Brain microvascular endothelial cell (primary cell): ENCODE measurements at regions not wholly inside any gene's neighbourhood (a gene's known extent, or its start where the extent isn't known, plus 50 kb on each side); places are given as distances from the start of the nearest gene placed in this dataset.

ENCODE experiments used
- DNase-seq: peaks from one replicate; pipeline ENCODE4 v3.0.0-alpha.2; 2020
- H3K27ac ChIP-seq: fragments of 250-450 bp; sonication (Bioruptor Pico); 2 replicates; pipeline ENCODE4 v1.5.1; 2020; ENCODE audit warnings: mild to moderate bottlenecking, moderate library complexity
- H3K27me3 ChIP-seq: fragments of 250-450 bp; sonication (Bioruptor Pico); replicated peaks from 2 replicates; pipeline ENCODE4 v1.5.1; 2020; ENCODE audit warnings: mild to moderate bottlenecking
- H3K36me3 ChIP-seq: fragments of 250-450 bp; sonication (Bioruptor Pico); replicated peaks from 2 replicates; pipeline ENCODE4 v1.5.1; 2020; ENCODE audit warnings: mild to moderate bottlenecking
- H3K4me3 ChIP-seq: 2 replicates; pipeline ENCODE4 v1.5.1; 2011; ENCODE audit warnings: low read depth, mild to moderate bottlenecking, control low read depth, low read length, moderate library complexity
- in situ Hi-C: cut with HindIII; loops from 2 replicates; pipeline ENCODE4 v1.10.0; 2017; ENCODE audit warnings: low sequenced_read_pairs, low pct_ligation_motif_present
- TF ChIP-seq, protein P1 (sequence below): IDR thresholded peaks from 2 replicates; pipeline ENCODE4 v1.5.1; 2011; ENCODE audit warnings: low read depth, mild to moderate bottlenecking, moderate library complexity, low read length, control low read depth, inconsistent platforms; ENCODE audit errors: missing control alignments

DNA sequence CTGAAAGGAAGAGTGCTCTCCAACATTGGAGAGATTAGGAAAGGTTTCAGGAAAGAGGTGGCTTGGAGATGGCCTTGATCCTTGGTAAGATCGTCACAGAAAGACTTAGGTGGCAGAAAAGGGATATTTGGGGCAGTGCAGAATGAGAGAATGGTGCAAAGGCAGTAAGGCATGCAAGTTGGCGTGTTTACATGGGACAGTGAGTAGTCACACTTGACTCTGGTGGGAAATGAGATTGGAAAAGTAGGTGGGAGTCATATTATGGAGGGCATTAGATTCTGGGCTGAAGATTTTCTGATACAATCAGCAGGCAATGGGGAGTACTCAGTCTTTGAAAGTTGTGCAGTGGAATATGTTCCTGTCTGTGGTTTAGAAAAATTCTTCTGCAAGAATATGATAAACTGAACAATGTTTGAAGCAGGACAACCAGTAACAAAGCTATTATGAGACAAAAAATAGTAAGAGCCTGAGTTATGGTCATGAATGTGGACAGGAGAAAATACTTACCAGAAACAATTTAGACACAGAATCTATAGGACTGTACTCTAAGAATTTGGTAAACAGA, 76.2 kb upstream of the ANKRD55 start:
- in situ Hi-C loops: no loop called here
- Histone ChIP-seq H3K36me3 (no peaks in the 10 kb centered on the region), H3K27ac (no peak overlapping the region), H3K27me3 (no peaks in the 10 kb centered on the region), H3K4me3 (no peak overlapping the region)
- no peak for DNase-seq
- TF ChIP-seq, protein P1, sequence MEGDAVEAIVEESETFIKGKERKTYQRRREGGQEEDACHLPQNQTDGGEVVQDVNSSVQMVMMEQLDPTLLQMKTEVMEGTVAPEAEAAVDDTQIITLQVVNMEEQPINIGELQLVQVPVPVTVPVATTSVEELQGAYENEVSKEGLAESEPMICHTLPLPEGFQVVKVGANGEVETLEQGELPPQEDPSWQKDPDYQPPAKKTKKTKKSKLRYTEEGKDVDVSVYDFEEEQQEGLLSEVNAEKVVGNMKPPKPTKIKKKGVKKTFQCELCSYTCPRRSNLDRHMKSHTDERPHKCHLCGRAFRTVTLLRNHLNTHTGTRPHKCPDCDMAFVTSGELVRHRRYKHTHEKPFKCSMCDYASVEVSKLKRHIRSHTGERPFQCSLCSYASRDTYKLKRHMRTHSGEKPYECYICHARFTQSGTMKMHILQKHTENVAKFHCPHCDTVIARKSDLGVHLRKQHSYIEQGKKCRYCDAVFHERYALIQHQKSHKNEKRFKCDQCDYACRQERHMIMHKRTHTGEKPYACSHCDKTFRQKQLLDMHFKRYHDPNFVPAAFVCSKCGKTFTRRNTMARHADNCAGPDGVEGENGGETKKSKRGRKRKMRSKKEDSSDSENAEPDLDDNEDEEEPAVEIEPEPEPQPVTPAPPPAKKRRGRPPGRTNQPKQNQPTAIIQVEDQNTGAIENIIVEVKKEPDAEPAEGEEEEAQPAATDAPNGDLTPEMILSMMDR: no peak

DNA sequence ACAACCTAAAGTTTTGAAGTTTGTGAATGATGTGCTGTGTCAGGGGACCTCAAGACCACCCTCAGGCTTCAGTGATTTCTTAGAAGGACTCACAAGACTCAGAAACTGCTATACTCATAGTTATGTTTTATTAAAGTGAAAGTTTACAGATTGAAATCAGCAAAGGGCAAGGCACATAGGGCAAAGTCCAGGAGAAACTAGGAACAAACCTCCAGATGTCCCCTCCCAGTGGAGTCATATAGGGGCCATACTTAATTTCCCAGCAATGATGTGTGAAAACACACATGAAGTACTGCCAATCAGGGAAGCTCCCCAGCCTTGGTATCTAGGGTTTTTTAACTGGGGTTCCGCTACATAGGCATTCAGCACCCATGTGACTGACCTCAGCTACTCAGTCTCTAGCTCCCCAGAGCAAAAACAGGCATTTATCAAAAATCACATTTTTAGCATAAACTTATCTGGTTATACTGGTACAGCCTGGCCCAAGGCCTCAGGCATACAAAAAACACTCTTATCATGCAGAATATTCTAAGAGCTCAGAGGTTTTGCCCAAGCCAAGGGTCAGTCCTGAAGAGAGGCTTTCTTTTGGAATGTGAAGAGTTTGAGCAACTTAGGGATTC, 74.7 kb upstream of the ANKRD55 start:
- in situ Hi-C loops: no loop called here

GRCh38 chr5:56306433-56307150, 73.5 kb upstream of the ANKRD55 start:
- Histone ChIP-seq H3K4me3 (no peak overlapping the region), H3K27me3 (no peaks in the 10 kb centered on the region), H3K27ac (no peak overlapping the region), H3K36me3 (no peaks in the 10 kb centered on the region)
- in situ Hi-C loops: no loop called here
- DNase-seq: no peak
- TF ChIP-seq, protein P1: no peak

More for the DNA sequence above, 74.7 kb upstream of the ANKRD55 start:
- TF ChIP-seq, protein P1: no peak
- Histone ChIP-seq H3K27ac (no peak overlapping the region), H3K4me3 (no peak overlapping the region), H3K36me3 (no peaks in the 10 kb centered on the region), H3K27me3 (no peaks in the 10 kb centered on the region)
- no peak for DNase-seq

DNA sequence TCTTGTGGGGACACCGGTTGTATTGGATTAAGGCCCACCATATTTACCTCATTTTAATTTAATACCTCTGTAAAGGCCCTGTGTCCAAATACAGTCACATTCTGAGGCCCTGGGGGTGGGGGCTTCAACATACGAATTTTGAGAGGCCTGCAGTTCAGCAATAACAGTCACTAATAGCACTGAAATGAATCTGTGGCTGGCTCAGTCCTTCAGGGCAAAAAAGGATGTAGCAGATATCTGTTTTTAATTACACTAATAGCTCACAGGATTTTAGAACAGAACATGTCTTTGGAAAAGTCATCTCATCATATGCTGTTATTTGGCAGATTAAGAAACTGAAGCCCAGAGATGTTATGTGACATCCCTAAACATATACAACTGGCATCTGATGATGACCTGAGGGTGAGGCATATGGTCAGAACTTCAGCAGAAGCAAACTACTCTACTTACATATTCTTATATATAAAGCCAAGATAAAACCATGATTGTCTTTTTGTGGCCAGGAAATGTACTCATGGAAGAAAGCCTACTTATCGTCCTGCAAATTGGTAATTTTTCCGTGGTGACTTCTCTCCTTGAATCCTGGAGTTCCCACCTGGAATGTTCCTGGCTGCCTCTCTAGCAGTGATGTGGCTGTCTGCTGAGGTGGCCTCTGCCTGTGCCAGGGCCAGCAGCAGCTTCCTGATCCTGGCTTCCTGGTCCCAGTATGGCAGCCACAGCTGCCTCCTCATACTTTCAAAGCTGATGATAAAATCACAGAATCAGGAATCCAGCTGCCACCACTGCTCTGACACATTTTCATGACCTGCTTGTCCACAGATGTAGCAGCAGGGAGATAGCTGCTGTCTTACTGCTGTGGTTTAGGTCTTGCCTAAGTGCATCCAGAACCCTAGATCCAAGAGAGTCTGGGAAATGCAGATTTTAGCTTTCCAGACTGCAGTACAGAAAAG, 72.1 kb upstream of the ANKRD55 start:
- no peak overlapping the region for H3K27ac ChIP-seq
- no peak for DNase-seq
- no peaks in the 10 kb centered on the region for H3K36me3 ChIP-seq
- in situ Hi-C loops: no loop called here
- H3K4me3 ChIP-seq: no peak overlapping the region
- TF ChIP-seq, protein P1: no peak
- no peaks in the 10 kb centered on the region for H3K27me3 ChIP-seq

DNA sequence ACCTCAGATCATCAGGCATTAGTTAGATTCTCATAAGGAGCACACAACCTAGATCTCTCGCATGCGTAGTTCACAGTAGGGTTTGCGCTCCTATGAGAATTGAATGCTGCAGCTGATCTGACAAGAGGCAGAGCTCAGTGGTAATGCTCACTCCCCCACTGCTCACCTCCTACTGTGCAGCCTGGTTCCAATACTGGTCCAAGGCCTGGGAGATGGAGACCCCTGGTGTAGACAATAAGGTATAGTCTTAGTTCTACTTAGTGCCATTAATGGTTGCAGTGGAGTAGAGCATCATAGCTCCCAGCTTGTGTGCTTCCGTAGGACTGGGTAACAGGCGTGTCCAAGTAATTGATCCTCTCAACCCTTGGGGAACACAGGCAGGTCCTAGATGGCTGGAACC, 70.4 kb upstream of the ANKRD55 start:
- TF ChIP-seq, protein P1: peak; percentile 24
- Histone ChIP-seq H3K27ac (no peak overlapping the region), H3K27me3 (no peaks in the 10 kb centered on the region), H3K4me3 (no peak overlapping the region), H3K36me3 (no peaks in the 10 kb centered on the region)
- in situ Hi-C loops: no loop called here
- no peak for DNase-seq
